Activated CD8-positive, alpha-beta T cell treated with anti-CD3 and anti-CD28 coated beads for 36 hours (primary cell): ENCODE measurements at regions not wholly inside any gene's neighbourhood (a gene's known extent, or its start where the extent isn't known, plus 50 kb on each side); places are given as distances from the start of the nearest gene placed in this dataset.

Source experiments
- ATAC-seq: fragments of 200-7000 bp; cut with Tn5 transposase; one replicate; pipeline ENCODE4 v1.10.0; 2021; ENCODE audit warnings: mild to moderate bottlenecking, moderate library complexity
- CTCF ChIA-PET: fragments of 350-600 bp; sonication (Branson Sonifier 250); formaldehyde crosslinking; loops from one replicate; lab custom pipeline; 2021; ENCODE audit warnings: antibody characterized with exemption; lab: Charles Lee
- POLR2A ChIA-PET: fragments of 350-600 bp; sonication (Branson Sonifier 250); formaldehyde crosslinking; loops from one replicate; lab custom pipeline; 2021; ENCODE audit warnings: antibody characterized with exemption; lab: Charles Lee
- DNase-seq: peaks from one replicate; pipeline ENCODE4 v3.0.0-alpha.2; 2020
- H3K27ac Mint-ChIP-seq: one replicate; pipeline ENCODE4 v1.8.0; 2021; ENCODE audit warnings: mild to moderate bottlenecking, mixed read lengths
- H3K27me3 Mint-ChIP-seq: one replicate; pipeline ENCODE4 v1.8.0; 2021; ENCODE audit warnings: mixed read lengths
- H3K36me3 Mint-ChIP-seq: one replicate; pipeline ENCODE4 v1.8.0; 2021; ENCODE audit warnings: low read depth, mixed read lengths
- H3K4me1 Mint-ChIP-seq: one replicate; pipeline ENCODE4 v1.8.0; 2021; ENCODE audit warnings: low read depth, mixed read lengths
- H3K4me3 Mint-ChIP-seq: one replicate; pipeline ENCODE4 v1.8.0; 2021; ENCODE audit warnings: mild to moderate bottlenecking, moderate library complexity, mixed read lengths
- H3K9me3 Mint-ChIP-seq: one replicate; pipeline ENCODE4 v1.8.0; 2021; ENCODE audit warnings: mixed read lengths
- CTCF ChIP-seq: fragments of 200-600 bp; IDR thresholded peaks from one replicate; pipeline ENCODE4 v1.8.0; 2022; ENCODE audit warnings: antibody characterized with exemption, mild to moderate bottlenecking
- intact Hi-C: fragments of 100-400 bp; cut with micrococcal nuclease; formaldehyde crosslinking; loops from one replicate; pipeline ENCODE4 v1.10.0; 2022

DNA sequence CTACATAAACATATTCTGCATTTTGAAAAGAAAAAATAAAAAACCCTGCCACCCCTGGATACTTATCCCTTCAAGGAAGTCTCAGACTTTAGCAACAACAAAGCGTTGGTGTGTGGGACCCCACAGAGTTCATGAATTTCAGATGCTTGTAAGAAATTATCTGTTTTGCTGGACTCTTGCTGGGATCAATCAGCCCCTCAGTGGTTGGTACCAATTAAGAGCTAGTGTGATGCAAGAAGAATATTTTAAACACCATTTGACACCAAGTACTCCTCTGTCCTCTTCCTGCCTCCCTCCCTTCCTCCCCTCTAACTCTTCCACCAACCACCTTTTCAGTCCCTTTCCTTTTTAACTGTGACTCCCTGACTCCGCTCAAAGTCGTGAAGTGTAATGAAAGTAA, 51.5 kb downstream of the SST start:
- intact Hi-C loops, result loop anchor here (5.0 to 10.0 kb wide), 2 partner anchors 59 to 96 kb away; no protein-coding TSS in a partner anchor
- Mint-ChIP-seq H3K4me3 (no peak overlapping the region), H3K36me3 (no peaks in the 10 kb centered on the region), H3K4me1 (peaks cover 4% of the 10 kb centered on the region), H3K27ac (no peak overlapping the region), H3K9me3 (no peaks in the 10 kb centered on the region), H3K27me3 (peaks cover 13% of the 10 kb centered on the region)
- DNase-seq, result no peak
- ATAC-seq, result no peak
- TF ChIP-seq CTCF, result no peak
- CTCF ChIA-PET, result interaction anchor here (1.0 to 1.3 kb wide), 4 partner anchors 27 to 299 kb away, joined by 3 to 6 read pairs (median 4); no protein-coding TSS in a partner anchor
- POLR2A ChIA-PET, result no interaction called here

DNA sequence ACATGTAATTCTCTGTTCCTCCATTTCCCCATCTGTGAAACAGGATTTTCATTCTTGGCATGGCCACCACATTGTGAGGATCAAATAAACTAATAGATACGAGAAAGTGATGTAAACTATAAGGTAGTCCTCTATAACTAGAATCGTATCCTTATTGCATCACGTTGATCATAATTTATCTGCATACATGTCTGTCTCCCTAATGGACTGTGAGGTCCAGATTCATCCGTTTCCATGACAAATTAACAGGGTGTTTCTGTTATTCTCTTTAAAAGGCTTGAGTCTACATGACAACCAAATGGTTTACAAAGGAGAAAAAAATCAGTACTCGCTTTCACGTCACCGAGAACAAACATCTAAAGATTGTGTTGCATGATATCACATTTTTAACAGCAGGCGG, 53.0 kb downstream of the SST start:
- no peak overlapping the region for H3K27ac Mint-ChIP-seq
- ATAC-seq (no peak), DNase-seq (no peak)
- H3K27me3 Mint-ChIP-seq, result peaks cover 9% of the 10 kb centered on the region
- POLR2A ChIA-PET, result no interaction called here
- TF ChIP-seq CTCF, result no peak
- intact Hi-C loops, result loop anchor here (2.0 to 10.0 kb wide), 3 partner anchors 60 to 298 kb away; no protein-coding TSS in a partner anchor
- no peak overlapping the region for H3K4me3 Mint-ChIP-seq
- no peaks in the 10 kb centered on the region for H3K9me3 Mint-ChIP-seq
- H3K4me1 Mint-ChIP-seq, result peaks cover 4% of the 10 kb centered on the region
- CTCF ChIA-PET, result interaction anchor here (1.0 to 4.1 kb wide), 10 partner anchors 21 to 299 kb away, joined by 3 to 89 read pairs (median 11); no protein-coding TSS in a partner anchor
- no peaks in the 10 kb centered on the region for H3K36me3 Mint-ChIP-seq

DNA sequence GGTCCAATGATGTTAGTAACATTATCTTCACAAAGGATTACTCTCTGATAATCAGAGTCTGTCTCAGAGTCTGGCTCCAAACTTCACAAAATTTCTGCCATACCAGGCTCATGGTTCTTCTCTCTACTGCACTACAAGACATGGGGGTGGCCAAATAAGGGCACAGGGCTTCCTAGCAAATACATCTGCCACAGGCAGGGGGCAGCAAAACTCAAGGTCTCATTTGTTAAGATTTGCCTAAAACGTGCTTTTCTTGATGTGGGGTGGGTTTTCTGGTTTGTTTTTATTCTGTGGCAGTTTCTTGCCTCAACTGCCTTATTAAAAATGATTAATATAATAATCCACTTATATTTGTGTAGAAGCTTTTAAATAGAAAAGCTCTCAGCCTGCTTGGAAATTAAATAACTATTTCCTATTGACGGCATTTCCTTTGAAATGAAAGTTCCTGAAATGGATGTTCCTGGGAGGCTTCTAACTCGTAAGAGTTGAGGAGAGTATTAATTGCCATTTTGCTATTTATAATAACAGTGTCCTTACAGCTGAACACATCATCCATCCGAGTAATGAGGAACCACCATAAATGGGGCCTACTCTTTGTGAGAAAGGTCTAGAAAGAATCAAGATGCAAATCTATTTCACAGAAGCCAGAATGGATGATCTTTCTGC, 53.8 kb downstream of the SST start:
- Mint-ChIP-seq H3K36me3 (no peaks in the 10 kb centered on the region), H3K4me3 (no peak overlapping the region), H3K9me3 (no peaks in the 10 kb centered on the region), H3K4me1 (peaks cover 4% of the 10 kb centered on the region), H3K27me3 (peaks cover 12% of the 10 kb centered on the region), H3K27ac (no peak overlapping the region)
- ChIA-PET POLR2A (interaction anchor here (1.0 kb wide), 1 partner anchor 63 kb away, joined by 3 read pairs; no protein-coding TSS in a partner anchor), CTCF (interaction anchor here (0.5 to 4.1 kb wide), 59 partner anchors 9 to 498 kb away, joined by 3 to 89 read pairs (median 4); partner anchors contain the start of genes RPL39L, RTP2 and SST)
- DNase-seq (peak; percentile 77), ATAC-seq (peak; percentile 70)
- intact Hi-C loops, result loop anchor here (2.0 to 10.0 kb wide), 3 partner anchors 61 to 298 kb away; no protein-coding TSS in a partner anchor
- peak; percentile 79 for TF ChIP-seq CTCF

GRCh38 chr3:187615630-187616029, 54.6 kb downstream of the SST start:
- ChIA-PET CTCF (interaction anchor here (0.5 to 4.1 kb wide), 60 partner anchors 9 to 1579 kb away, joined by 3 to 89 read pairs (median 4); partner anchors contain the start of genes RPL39L, RTP2 and SST), POLR2A (interaction anchor here (1.0 kb wide), 1 partner anchor 64 kb away, joined by 3 read pairs; no protein-coding TSS in a partner anchor)
- H3K9me3 Mint-ChIP-seq, result no peaks in the 10 kb centered on the region
- peaks cover 12% of the 10 kb centered on the region for H3K27me3 Mint-ChIP-seq
- H3K27ac Mint-ChIP-seq, result no peak overlapping the region
- intact Hi-C loops, result loop anchor here (2.0 to 10.0 kb wide), 3 partner anchors 62 to 297 kb away; no protein-coding TSS in a partner anchor
- DNase-seq, result no peak
- H3K36me3 Mint-ChIP-seq, result no peaks in the 10 kb centered on the region
- no peak for ATAC-seq
- H3K4me3 Mint-ChIP-seq, result no peak overlapping the region
- peaks cover 4% of the 10 kb centered on the region for H3K4me1 Mint-ChIP-seq
- TF ChIP-seq CTCF, result no peak

DNA sequence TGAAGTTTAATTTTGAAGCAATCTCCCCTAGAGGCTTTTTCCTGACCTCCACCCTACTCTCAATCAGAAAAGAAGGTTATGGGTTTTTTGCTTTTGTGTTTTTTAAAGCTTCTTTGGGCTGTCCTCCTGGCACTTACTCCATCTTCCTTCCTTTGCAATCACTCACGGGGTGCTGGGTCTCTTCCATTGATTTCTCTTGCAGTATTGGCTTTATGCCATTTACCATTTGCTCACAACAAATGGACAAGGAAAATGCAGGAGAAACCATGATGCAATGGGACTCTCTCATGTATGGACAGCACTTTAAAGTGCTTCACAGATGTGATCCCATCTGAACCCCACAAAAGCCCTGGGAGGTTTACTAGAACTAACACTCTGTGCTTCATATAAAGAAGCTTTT, 57.5 kb downstream of the SST start:
- ATAC-seq (no peak), DNase-seq (no peak)
- POLR2A ChIA-PET, result no interaction called here
- H3K27ac Mint-ChIP-seq, result no peak overlapping the region
- no peak for TF ChIP-seq CTCF
- no peaks in the 10 kb centered on the region for H3K9me3 Mint-ChIP-seq
- intact Hi-C loops, result loop anchor here (10.0 kb wide), 1 partner anchor 102 kb away; no protein-coding TSS in a partner anchor
- H3K4me3 Mint-ChIP-seq, result no peak overlapping the region
- CTCF ChIA-PET, result interaction anchor here (1.2 kb wide), 1 partner anchor 67 kb away, joined by 4 read pairs; no protein-coding TSS in a partner anchor
- peaks cover 28% of the 10 kb centered on the region for H3K27me3 Mint-ChIP-seq
- peaks cover 4% of the 10 kb centered on the region for H3K4me1 Mint-ChIP-seq
- H3K36me3 Mint-ChIP-seq, result no peaks in the 10 kb centered on the region
